Loucy (cell line): ENCODE measurements at regions not wholly inside any gene's neighbourhood (a gene's known extent, or its start where the extent isn't known, plus 50 kb on each side); places are given as distances from the start of the nearest gene placed in this dataset.

Source experiments
- H2AFZ ChIP-seq: fragments of 200-600 bp; sonication (generic); 2 replicates; pipeline ENCODE4 v1.6.0; 2016; ENCODE audit warnings: antibody characterized with exemption, mild to moderate bottlenecking, low read length, moderate library complexity
- H3F3A ChIP-seq: fragments of 200-600 bp; 2 replicates; pipeline ENCODE4 v1.6.0; 2016; ENCODE audit warnings: antibody characterized with exemption, low read depth, mild to moderate bottlenecking
- H3K27me3 ChIP-seq: fragments of 200-600 bp; sonication (generic); 2 replicates; pipeline ENCODE4 v1.6.1; 2014; ENCODE audit warnings: low read length, mild to moderate bottlenecking; ENCODE audit not compliant: insufficient read depth, poor library complexity, severe bottlenecking
- H3K36me3 ChIP-seq: fragments of 200-600 bp; sonication (generic); 2 replicates; pipeline ENCODE4 v1.6.1; 2016; ENCODE audit warnings: low read length; ENCODE audit not compliant: insufficient read depth
- H3K4me1 ChIP-seq: fragments of 200-600 bp; sonication (generic); 2 replicates; pipeline ENCODE4 v1.5.1; 2014; ENCODE audit warnings: low read length, mild to moderate bottlenecking; ENCODE audit not compliant: insufficient read depth, poor library complexity, severe bottlenecking
- H3K4me2 ChIP-seq: fragments of 200-600 bp; sonication (generic); 2 replicates; pipeline ENCODE4 v1.6.0; 2014; ENCODE audit warnings: antibody characterized with exemption, low read length, low read depth, mild to moderate bottlenecking; ENCODE audit not compliant: poor library complexity, severe bottlenecking
- H3K4me3 ChIP-seq: fragments of 200-600 bp; sonication (generic); 2 replicates; pipeline ENCODE4 v1.5.1; 2014; ENCODE audit warnings: low read length, mild to moderate bottlenecking, mixed read lengths; ENCODE audit not compliant: poor library complexity, severe bottlenecking
- H3K79me2 ChIP-seq: fragments of 200-600 bp; sonication (generic); 2 replicates; pipeline ENCODE4 v1.6.1; 2014; ENCODE audit warnings: low read length; ENCODE audit not compliant: insufficient read depth
- H3K9ac ChIP-seq: fragments of 200-600 bp; sonication (generic); 2 replicates; pipeline ENCODE4 v1.6.0; 2014; ENCODE audit warnings: mild to moderate bottlenecking, low read depth, low read length, moderate library complexity; ENCODE audit not compliant: poor library complexity, severe bottlenecking
- H3K9me2 ChIP-seq: fragments of 200-600 bp; sonication (generic); replicated peaks from 2 replicates; pipeline ENCODE4 v1.6.1; 2016; ENCODE audit warnings: low read depth, low read length, mixed read lengths
- H3K9me3 ChIP-seq: fragments of 200-600 bp; sonication (generic); 2 replicates; pipeline ENCODE4 v1.6.1; 2014; ENCODE audit warnings: mild to moderate bottlenecking, antibody characterized with exemption, low read length, low read depth; ENCODE audit not compliant: insufficient read depth
- H4K20me1 ChIP-seq: fragments of 200-600 bp; sonication (generic); 2 replicates; pipeline ENCODE4 v1.6.0; 2014; ENCODE audit warnings: antibody characterized with exemption, low read length, mild to moderate bottlenecking; ENCODE audit not compliant: insufficient read depth, poor library complexity, severe bottlenecking
- EZH2phosphoT487 ChIP-seq: fragments of 200-600 bp; IDR thresholded peaks from 2 replicates; pipeline ENCODE4 v1.6.1; 2018; ENCODE audit warnings: antibody characterized with exemption, mild to moderate bottlenecking, moderate library complexity, borderline replicate concordance
- TF ChIP-seq, protein P1 (sequence below): fragments of 200-600 bp; sonication (generic); conservative IDR thresholded peaks from 2 replicates; pipeline ENCODE4 v1.5.1; 2014; ENCODE audit warnings: mild to moderate bottlenecking, antibody characterized with exemption, low read length

DNA sequence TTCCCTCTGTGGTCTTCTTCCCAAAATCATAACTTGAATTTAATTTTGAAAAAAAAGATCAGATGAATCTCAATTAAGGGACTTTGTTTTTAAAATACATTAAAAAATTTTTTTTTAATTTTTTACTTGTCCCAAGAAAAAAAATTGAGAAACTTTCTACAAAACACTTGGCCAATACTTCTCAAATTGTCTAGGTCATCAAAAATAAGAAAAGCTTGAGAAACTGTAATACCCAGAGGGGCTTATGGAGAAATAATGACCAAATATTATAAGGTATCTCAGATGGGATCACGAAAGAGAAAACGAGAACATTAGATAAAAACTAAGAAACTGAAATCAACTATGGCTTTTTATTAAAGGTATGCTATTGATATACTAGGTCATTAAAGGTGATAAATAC lies 835.0 kb downstream of the GATA3 start:
- no peaks in the 10 kb centered on the region for H3K9me2 ChIP-seq
- H3K4me3 ChIP-seq: no peak overlapping the region

DNA sequence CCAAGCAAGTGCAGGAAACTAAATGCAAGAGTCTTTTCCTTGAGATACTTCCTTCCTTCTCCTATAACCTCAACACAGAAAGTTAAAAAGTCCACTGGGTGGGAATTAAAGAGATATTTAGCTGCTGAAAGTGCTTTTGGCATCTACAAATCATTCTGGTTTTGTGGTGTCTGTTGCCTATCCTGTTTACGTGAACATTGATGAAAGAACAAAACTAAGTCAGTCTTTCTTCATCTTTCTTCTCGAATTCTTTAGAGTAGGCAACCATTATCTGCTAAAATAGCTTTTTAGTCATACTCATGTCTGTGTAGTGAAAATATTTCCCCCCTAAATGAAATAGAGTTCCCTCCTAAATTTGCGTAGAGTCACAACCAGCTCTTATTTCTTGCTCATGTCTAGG lies 838.6 kb downstream of the GATA3 start:
- Histone ChIP-seq H3K36me3 (no peaks in the 10 kb centered on the region), H3K9me2 (no peaks in the 10 kb centered on the region), H3K4me3 (no peak overlapping the region), H3K27me3 (no peaks in the 10 kb centered on the region), H2AFZ (no peak overlapping the region), H3K9me3 (no peaks in the 10 kb centered on the region), H3F3A (no peaks in the 10 kb centered on the region), H3K79me2 (no peaks in the 10 kb centered on the region), H4K20me1 (no peaks in the 10 kb centered on the region), H3K4me2 (no peak overlapping the region), H3K9ac (no peak overlapping the region), H3K4me1 (no peaks in the 10 kb centered on the region)
- TF ChIP-seq, protein P1, sequence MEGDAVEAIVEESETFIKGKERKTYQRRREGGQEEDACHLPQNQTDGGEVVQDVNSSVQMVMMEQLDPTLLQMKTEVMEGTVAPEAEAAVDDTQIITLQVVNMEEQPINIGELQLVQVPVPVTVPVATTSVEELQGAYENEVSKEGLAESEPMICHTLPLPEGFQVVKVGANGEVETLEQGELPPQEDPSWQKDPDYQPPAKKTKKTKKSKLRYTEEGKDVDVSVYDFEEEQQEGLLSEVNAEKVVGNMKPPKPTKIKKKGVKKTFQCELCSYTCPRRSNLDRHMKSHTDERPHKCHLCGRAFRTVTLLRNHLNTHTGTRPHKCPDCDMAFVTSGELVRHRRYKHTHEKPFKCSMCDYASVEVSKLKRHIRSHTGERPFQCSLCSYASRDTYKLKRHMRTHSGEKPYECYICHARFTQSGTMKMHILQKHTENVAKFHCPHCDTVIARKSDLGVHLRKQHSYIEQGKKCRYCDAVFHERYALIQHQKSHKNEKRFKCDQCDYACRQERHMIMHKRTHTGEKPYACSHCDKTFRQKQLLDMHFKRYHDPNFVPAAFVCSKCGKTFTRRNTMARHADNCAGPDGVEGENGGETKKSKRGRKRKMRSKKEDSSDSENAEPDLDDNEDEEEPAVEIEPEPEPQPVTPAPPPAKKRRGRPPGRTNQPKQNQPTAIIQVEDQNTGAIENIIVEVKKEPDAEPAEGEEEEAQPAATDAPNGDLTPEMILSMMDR: no peak
- no peak for TF ChIP-seq EZH2phosphoT487

More for the DNA sequence above, 835.0 kb downstream of the GATA3 start:
- TF ChIP-seq EZH2phosphoT487: no peak
- TF ChIP-seq, protein P1: no peak
- H3K9me3 ChIP-seq: no peaks in the 10 kb centered on the region
- H3K27me3 ChIP-seq: no peaks in the 10 kb centered on the region
- H3K79me2 ChIP-seq: no peaks in the 10 kb centered on the region
- no peaks in the 10 kb centered on the region for H3K4me1 ChIP-seq
- H3F3A ChIP-seq: no peaks in the 10 kb centered on the region
- no peak overlapping the region for H3K4me2 ChIP-seq
- no peak overlapping the region for H3K9ac ChIP-seq
- H2AFZ ChIP-seq: no peak overlapping the region
- H3K36me3 ChIP-seq: no peaks in the 10 kb centered on the region
- H4K20me1 ChIP-seq: no peaks in the 10 kb centered on the region

DNA sequence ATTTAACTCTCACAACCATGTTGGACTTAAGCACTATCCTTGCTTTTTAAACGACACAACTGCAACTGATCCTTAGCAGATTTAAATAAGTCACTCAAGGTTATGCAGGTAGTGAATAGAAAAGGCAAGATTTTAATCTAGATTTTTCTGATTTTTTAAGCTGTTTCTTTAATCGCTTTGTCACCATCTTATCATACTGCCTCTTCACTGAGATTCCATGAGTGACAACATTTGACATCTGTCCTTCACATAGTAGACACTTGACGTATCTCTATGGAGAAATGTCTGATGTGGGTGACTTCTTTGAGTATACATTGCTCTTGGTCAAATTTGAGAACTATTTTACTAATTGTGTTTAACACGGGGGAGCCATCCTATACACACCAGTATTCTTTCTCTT lies 839.7 kb downstream of the GATA3 start:
- Histone ChIP-seq H3K4me3 (no peak overlapping the region), H3K79me2 (no peaks in the 10 kb centered on the region), H3K9me2 (no peaks in the 10 kb centered on the region), H3K27me3 (no peaks in the 10 kb centered on the region), H3K4me1 (no peaks in the 10 kb centered on the region), H3K4me2 (no peak overlapping the region), H4K20me1 (no peaks in the 10 kb centered on the region), H3K9me3 (no peaks in the 10 kb centered on the region), H2AFZ (no peak overlapping the region), H3K9ac (no peak overlapping the region), H3K36me3 (no peaks in the 10 kb centered on the region), H3F3A (no peaks in the 10 kb centered on the region)
- TF ChIP-seq EZH2phosphoT487: no peak
- TF ChIP-seq, protein P1: no peak
